ENCODE measurements at regions not wholly inside any gene's neighbourhood (a gene's known extent, or its start where the extent isn't known, plus 50 kb on each side); places are given as distances from the start of the nearest gene placed in this dataset.
"Not testable (repeated sequence)": the region's sequence is repeated elsewhere in the genome, so short reads cannot be mapped to it uniquely, and the experiment has no call there.

DNA sequence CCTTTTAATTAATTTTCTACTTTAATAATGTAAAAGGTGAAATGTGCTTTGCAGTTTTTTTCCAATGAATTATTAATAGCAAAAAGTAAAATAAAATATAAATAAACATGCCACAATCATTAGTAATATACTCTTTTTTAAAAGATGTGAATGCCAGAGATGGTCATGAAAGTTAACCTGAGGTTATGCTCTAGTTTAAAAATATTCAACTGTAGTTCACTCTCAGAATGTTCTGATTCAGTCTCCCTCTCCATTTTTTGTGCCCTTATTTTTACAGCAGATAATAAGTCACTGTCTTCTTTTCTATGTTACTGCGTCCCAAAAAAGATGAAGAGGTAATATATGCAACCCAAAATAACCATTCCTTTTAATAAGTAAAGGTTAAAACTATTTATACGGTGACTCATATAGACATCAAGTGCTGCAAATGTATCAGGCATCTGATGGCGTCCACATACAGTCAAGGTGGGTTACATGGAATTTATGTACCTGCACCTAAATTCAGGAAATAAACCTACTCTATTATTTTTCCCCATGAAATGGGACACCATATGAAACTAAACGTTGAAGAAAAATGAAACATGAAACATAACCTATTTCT, 153.6 kb upstream of the ZNF804A start:
- DNase-seq (ENCODE audit: low spot score), result no peak

DNA sequence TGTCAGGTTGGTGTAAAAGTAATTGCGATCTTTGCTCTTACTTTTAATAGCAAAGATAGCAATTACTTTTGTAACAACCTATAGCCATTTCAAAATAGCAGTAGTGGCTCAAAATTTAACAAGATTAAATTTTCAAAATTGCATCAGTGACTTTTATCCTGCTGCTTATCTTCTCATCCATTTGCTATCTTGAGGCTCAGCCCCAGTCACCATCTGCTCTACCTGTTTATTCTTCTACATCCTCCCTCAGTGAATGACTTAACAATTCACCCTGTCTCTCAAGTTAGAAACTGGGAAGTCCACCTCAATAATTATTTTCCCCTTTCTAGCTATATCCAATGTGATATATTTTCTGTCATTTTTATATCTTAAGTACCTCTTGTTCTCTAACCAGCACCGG, 148.6 kb upstream of the ZNF804A start:
- DNase-seq (ENCODE audit: low spot score), result no peak

DNA sequence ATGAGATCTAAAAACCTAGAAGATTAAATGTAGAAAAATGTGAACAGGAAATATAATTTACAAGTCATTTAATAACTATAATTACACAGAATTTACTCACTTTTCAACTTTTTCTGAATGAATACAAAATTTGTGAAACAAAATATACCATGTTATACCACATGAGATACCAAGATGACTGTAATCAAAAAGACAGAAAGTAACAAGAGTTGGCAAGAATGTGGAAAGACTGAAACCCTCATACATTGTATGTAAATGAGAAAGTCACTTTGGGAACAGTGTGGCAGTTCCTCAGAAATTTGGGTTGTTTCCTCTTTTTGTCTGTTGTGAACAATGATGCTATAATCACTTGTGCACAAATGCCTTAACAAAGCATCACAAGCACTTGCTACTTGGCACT, 145.4 kb upstream of the ZNF804A start:
- DNase-seq (ENCODE audit: low spot score), result no peak

DNA sequence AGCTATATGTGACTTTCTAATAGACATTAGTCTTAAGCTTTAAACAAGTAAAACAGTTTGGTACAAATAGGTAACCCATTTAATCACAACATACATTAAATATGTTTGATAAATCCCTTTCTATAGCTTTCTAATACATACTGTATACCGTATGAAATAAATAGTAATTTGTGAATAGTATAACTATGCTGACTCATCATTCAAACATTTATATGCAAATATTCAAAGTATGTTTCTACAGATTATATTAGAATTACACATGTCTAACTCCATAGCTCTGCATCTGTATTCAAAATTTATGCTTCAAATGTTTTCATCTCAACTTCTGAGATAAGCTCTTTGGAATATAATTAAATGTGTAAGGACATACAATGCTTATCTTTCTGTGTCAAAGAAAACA, 142.7 kb upstream of the ZNF804A start:
- DNase-seq (ENCODE audit: low spot score), result no peak

DNA sequence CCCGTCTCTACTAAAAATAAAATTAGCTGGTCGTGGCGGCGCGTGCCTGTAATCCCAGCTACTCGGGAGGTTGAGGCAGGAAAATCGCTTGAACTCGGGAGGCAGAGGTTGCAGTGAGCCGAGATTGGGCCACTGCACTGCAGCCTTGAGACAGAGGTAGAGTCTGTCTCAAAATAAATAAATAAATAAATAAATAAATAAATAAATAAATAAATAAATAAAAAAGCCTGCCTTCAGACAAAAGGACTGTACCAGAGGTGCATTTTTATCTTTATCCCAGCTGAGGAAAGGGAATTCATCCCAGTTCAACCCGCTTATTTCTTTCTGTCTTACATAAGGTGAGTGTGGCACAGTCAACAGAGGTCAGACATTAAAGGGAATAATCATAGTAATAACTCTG, 141.6 kb upstream of the ZNF804A start:
- not testable (repeated sequence) for DNase-seq (ENCODE audit: low spot score)

DNA sequence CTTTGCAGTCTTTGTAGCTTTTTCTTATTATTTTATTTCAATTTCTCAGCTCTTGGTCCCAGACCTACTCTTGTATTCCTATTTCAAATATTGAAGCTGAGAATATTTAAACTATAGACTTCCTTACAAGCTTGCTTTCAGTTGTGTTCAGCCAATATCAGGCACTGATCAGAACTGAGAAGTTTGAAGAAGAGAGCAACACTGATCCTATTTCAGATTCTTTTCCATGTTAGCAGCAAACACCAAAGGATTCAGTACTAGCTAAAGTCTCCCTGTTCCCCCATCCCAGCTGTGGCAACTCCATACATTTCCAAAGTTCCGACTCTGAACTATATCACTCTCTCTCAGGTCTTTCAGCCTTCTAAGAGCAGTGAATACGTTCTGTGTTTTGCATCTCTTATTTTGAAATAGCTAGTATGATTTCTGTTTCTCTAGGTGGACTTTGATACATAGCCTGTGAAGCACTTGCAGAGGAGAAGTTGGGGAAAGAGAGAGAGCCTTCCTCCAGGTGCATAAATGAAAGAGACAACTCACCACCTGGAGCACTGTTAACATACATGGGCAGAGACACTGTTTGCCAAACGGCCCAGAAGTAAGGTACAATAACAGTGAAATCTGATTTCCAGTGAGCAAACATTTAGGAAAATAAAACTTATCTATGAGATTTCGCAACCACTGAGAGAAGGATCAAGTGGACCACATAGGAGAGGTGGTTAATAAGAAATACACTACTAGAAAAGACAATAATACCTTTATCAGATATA, 135.0 kb upstream of the ZNF804A start:
- DNase-seq (ENCODE audit: low spot score), result no peak

DNA sequence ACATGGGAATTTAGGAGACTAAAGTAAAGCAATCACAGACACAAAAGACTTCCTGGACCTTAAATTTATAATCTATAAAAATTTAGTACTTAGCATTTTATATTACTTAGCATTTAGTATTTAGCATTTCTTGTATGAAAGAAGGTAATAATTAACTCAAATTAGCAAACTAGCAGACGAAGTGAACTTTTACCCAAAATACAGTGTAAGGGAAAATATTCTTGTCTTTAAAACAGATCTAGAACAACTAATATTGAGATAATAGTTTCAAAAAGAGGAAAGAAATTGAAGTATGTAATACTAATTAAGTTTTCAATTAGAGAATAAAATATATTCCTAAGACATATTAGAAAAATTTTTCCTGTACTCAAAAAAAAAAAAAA, 134.5 kb upstream of the ZNF804A start:
- DNase-seq (ENCODE audit: low spot score), result no peak

DNA sequence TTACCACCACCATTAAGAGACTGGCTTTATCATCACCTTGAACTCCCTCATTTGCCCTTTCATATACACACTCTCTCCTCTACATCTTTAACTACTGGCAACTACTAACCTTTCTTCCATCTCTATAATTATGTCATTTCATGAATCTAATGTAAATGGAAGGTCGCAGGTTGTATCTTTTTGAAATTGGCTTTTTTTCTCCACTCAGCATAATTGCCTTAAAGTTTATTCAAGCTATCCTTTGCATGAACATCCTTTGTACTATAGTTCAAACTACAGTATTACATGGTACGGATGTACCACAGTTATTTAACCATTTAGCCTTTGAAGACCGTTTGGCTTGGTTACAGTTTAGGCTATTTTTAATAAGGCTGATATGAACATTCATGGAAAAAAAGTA, 129.5 kb upstream of the ZNF804A start:
- no peak for DNase-seq (ENCODE audit: low spot score)

DNA sequence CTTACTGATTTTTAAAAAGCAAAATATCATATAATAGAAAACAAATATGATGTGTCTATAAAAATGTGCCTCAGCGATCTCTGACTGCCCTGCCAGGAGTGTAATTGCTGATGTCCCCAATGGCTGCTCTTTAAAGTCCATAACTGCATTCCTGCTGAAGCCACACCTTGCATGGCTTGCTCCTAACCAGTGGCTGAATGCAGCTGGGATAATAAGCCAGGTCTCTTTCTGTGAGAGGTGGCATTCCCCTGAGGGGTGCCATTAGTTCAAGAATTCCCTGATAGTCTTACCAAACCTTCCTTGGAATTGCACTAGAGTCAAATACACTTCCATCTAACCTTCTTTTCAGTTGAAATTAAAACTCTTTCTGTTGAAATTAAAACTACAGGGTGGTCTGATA, 125.8 kb upstream of the ZNF804A start:
- DNase-seq (ENCODE audit: low spot score), result no peak

DNA sequence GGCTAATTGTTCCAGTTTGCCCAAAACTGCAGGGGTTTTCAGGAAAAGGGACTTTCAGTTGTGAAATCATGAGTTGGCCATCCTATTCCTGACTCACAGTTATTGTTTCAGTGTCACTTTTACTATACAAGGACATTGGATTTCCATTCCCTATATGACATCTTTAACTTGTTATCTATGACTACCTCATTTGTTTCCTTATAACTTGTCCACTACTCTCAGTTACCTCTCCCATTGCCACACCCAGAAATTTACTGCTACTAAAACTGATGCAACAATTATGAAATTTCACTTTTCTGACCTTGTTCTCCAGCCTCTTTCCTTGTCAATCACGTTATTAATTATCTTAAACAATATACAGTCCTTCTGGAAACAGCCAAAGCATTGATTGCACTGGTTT, 116.5 kb upstream of the ZNF804A start:
- DNase-seq (ENCODE audit: low spot score), result no peak

DNA sequence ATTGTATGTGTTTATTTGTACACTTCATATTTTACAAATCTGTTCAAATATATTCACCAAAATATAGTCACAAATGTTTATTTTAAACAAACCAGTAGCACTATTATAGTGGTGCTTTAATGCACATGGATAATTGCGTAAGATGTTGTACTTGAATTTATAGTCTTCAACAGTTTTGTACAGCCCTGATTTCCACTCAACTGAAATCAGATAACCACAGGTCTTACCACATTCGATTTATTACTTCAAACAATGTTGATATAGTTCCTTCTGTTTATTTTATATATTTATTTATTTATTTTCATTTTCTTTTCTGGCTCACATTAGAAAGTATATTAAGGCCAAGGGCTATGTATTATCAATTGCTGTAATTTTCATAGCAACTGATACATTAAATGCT, 99.4 kb upstream of the ZNF804A start:
- DNase-seq (ENCODE audit: low spot score), result no peak

DNA sequence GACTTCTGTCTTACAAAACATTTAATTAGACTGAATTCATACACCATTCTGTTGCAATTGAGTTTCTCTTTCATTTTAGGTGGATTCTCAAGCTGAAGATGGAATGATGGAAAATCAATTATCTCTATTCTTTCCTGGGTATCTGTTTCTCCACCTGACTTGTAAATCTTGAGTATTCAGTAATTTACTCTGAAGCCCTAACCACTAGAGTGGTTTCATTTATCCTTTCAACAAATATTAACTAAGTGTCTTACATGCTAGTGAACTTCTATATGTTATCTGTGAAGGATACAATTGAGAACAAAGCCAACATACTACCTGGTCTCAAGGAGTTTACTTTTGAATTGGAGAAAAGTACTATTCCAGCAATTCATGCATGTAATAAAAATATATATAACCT, 94.1 kb upstream of the ZNF804A start:
- no peak for DNase-seq (ENCODE audit: low spot score)

DNA sequence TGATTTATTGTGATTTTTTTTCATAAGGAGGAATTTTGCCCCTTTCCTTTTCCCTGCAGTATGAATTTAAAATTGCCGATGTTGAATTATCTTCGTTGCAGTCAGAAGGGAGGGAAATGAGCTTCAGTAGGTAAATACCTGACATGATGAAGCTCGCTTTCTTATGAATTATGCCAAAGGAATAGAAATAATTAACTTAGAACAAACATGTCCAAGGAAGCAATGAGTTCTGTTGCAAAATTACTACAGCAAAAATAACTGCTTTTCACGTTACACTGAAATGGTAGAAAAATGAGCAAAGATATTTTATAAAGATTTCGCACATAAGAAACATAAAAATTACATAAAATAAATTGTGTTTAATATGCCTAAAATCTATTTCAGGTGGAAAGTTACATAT, 91.1 kb upstream of the ZNF804A start:
- DNase-seq (ENCODE audit: low spot score), result no peak

DNA sequence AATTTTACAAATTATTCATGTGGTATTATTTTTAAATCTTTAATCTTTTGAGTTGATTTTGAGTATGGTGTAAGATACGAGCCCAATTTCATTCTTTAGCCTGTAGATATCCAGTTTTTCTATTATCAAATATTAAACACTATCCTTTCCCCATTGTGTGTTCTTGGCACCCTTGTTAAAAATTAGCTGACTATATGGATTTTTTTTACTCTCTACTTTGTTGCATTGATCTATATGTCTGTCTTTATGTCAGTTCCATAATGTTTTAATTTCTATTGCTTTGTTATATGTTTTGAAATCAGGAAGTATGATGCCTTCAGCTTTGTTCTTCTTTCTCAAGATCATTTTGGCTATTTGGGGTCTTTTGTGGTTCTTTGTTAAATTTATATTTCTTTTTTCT, 80.9 kb upstream of the ZNF804A start:
- no peak for DNase-seq (ENCODE audit: low spot score)

DNA sequence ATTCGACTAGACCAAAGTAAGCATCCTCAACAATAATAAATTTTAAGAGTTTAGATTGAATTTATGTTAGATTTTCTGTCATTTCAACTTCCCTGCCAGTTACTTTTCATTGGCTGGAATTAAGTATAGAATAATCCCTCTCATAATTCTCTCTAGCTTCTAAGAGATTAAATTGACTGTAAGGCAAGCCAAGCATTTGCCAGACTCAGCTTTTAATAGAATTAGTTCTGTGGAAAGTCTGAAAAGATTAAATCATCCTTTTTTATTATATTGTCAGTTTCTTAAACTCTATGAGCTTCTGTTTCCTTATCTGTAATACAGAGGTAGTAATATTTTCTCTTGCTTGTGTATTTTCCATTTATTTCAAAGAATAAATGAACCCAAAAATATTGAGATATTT, 77.9 kb upstream of the ZNF804A start:
- DNase-seq (ENCODE audit: low spot score), result no peak

DNA sequence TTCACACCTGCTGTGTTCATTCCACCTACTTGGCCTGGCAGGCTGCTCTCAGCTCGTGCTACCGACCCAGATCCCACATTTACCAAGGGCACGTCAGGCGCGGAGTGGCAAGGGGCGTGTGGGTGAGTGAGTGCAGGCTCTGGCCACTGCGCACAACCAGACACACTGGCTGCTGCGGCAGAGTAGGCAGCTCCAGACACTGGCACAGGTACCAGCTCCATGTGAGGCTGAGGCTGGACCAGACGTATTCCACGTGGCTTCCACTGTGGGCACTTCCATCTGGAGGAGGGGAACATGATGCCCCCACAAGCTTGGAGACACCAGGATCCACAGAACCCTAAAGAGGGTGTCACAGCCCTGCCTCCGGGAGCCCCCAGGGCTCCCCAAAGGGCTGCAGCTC, 74.6 kb upstream of the ZNF804A start:
- DNase-seq (ENCODE audit: low spot score), result no peak

DNA sequence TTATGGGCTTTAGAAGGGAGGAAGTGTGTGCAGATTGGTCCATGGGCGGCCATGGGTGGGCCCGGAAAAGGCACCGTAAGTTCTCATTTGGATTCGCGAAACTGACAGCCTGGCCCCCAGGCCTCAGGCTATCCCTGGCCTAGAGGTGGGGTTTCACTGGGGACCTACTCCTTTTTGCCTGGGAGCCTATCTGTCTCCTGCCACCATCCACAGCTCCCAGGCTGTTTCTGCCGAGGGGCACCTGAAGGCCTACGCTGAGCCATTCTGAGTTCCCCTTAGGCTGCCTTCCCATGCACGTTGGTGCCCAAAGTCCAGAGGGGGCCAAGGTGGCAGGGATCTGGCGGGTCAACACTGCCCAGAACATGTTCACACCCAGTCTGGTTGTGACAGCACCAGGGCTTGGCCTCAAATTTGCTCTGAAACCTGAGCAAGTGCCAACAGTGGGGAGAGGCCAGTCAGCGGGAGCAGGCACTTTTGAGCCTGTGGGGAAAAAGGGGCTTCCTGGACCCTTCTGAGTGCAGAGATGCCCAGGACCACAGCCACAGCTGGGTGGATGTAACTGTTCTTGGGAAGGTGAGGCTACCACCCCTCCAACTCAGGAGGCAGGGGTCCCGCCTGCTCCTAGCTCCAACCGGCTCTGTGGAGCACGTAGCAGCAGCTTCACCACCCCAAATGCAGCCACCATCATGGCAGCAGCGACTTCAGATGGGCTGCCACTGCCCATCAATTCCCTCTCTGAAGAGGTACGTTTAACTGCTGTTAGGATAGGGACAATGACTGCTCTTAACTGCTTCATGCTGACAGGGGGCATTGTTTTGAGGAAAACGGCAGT, 73.6 kb upstream of the ZNF804A start:
- no peak for DNase-seq (ENCODE audit: low spot score)

DNA sequence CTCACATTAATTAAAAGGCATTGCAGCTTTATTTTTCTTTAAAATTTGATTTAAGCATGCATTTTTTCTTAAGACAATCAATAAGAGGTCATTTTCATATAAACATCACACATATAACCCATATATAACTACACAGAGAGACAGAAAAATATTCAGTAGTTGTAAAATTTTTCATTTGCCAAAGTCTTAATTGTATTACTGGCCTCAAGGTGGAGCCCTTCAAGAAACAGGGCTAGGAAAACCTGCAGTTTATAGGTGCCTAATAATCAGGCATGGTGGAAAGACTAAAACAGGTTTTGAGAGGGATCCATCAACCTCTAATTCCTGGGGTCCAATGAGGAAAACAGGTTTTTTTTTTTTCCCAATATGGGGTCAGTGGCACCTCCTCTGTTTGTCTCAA, 71.3 kb upstream of the ZNF804A start:
- DNase-seq (ENCODE audit: low spot score), result no peak

DNA sequence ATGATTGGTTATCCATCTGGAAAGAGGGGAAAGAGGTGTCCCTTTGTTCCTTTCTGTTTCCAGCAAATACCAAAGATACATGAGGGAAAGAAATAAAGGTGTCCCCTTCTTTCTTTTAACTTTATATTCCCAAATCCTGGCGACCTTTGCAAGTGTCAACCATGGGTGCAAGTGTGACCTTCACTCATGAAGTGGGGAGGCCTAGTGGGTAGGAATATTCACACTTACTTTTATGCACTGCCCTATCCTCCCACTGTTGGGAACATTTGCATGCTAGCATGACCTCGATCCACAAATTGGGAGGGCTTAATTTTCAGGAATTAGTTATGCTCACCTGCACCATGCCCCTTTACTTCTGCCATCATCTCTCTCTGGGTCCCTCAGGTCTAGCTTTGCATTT, 70.2 kb upstream of the ZNF804A start:
- no peak for DNase-seq (ENCODE audit: low spot score)

DNA sequence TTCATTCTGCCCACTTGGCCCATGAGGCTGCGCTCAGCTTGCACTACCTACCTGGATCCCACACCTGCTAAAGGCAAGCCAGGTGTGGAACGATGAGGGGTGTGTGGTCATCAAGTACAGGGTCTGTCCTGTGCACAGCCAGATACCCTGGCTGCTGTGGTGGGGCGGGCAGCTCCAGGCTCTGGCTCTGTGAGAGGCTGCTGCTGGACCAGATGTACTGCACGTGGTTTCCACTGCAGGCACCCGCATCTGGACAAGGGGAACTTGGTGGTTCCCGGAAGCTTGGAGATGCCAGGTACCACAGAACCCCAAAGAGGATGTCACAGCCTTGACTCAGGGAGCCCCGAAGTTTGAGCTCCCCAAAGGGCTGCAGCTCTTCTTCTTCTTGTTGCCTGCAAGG, 68.1 kb upstream of the ZNF804A start:
- no peak for DNase-seq (ENCODE audit: low spot score)

DNA sequence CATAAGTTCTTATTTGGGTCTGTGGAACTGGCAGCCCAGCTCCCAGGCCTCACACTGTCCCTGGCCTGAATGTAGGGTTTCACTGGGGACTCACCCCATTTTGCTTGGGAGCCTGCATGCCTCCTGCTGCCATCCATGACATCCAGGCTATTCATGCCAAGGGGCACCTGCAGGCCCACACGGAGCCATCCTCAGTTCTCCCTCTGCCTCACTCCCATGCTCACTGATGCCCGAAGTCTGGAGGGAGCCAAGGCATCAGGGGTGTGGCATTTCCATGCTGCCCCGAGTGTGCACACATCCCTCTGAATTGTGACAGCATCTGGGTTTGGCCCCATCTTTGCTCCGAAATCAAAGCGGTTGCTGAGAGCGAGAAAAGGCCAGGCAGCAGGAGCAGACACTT, 67.4 kb upstream of the ZNF804A start:
- no peak for DNase-seq (ENCODE audit: low spot score)

DNA sequence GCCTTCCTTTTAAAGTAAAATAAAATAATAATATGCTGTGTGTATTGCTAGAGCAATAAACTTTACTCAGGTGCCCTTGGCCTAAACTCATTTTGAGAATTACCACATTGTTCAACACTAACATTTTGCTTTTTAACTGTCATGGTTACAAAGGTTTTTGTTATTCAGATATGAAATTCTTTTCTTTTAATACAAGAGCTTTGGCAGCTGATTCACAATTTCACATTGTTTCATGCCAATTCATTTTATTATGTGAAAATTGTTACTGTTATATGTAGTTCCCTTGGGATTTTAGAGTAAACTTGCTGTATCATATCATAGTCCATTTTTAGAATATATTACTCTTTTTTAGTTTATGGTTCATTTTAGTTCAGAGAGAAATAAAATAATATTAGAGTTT, 65.8 kb upstream of the ZNF804A start:
- DNase-seq (ENCODE audit: low spot score), result no peak

DNA sequence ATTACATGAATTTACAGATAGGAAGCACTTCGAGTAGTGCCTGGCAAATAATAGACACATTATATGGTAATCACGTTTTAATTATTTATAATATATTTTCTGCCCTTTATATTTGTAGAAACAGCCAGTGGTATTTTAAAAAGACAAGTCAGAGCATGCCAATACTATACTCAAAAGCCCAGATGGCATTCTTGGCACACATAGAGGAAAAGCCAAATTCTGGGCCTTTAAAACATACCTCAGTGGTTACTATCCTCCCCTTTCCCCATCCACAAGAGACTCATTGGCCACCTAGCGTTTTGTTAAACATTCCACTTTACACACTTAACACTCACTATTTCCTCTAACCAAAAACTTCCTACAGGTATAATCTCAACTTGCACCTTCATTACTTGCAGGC, 63.3 kb upstream of the ZNF804A start:
- DNase-seq (ENCODE audit: low spot score), result no peak

Data from iPS-NIHi11 (cell line).